ENCODE measurements at regions not wholly inside any gene's neighbourhood (a gene's known extent, or its start where the extent isn't known, plus 50 kb on each side); places are given as distances from the start of the nearest gene placed in this dataset.

DNA sequence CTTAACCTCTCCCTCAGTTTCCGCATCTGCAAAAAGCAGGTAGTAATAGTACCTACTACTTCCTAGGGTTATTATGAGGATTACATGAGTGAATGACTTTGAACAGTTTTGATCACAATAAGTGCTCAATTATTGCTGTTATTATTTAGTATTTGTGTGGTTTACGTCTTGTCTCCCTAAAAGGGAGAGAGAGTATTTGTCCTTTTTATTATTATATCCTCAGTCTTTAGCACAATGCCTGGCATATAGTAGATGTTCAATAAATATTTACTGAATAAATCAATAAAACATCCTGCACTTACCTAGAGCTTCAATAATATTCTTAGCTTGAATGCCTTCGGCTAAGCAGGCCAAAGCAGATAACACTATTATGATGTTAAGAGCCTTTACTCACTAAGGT lies 160.0 kb downstream of the TANC2 start (continued):
- no peak for TF ChIP-seq FOXM1 (IDR thresholded peaks at IDR 0.05; ENCODE audit: low read depth)
- TF ChIP-seq, protein P1, sequence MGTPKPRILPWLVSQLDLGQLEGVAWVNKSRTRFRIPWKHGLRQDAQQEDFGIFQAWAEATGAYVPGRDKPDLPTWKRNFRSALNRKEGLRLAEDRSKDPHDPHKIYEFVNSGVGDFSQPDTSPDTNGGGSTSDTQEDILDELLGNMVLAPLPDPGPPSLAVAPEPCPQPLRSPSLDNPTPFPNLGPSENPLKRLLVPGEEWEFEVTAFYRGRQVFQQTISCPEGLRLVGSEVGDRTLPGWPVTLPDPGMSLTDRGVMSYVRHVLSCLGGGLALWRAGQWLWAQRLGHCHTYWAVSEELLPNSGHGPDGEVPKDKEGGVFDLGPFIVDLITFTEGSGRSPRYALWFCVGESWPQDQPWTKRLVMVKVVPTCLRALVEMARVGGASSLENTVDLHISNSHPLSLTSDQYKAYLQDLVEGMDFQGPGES (IDR thresholded peaks at IDR 0.05; ENCODE audit: low read depth, low read length) = no peak
- no peak for TF ChIP-seq SIN3A (IDR thresholded peaks at IDR 0.05; ENCODE audit: borderline replicate concordance, low read depth, low read length)

DNA sequence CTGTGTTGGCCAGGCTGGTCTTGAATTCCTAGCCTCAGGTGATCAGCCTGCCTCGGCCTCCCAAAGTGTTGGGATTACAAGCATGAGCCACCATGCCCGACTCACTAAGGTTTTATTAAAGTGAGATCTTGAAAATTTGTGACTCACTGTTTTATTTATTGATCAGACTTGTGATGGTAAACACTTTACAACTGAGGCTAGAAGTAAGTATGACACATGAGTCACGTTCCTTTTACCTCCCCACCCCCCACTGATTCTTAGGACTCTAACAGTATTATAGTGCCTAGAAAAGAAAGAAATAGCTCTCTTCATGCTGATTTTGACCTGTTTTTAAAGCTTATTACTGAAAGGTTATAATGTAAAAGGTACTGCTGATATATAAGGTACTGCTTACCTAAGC lies 160.6 kb downstream of the TANC2 start:
- Histone ChIP-seq H3K4me3 (ENCODE audit: low read depth in 2 of 2, low read length in 1 of 2) (no peak overlapping the region), H3K79me2 (ENCODE audit: insufficient read depth) (peaks cover 71% of the 10 kb centered on the region), H3K4me1 (ENCODE audit: control insufficient read depth in 1 of 2, insufficient read depth in 2 of 2, low read depth in 1 of 2, low read length in 1 of 2) (peaks cover 0 to 4% of the 10 kb centered on the region in 2 experiments; a peak in 2 of 4 replicates), H3K4me2 (no peak overlapping the region), H3K9me2 (no peaks in the 10 kb centered on the region), H4K20me1 (ENCODE audit: insufficient read depth) (peaks cover 8% of the 10 kb centered on the region; the same call in 1 of the 2 replicates), H3K9me3 (no peaks in the 10 kb centered on the region), H3K27ac (ENCODE audit: low read depth in 2 of 2, low read length in 1 of 2) (no peak overlapping the region), H3F3A (replicated peaks; ENCODE audit: insufficient read depth) (peaks cover 11% of the 10 kb centered on the region), H3K36me3 (replicated peaks in 1 of 2; ENCODE audit: control insufficient read depth in 1 of 2, insufficient read depth in 2 of 2, low read length in 1 of 2) (peaks cover 0 to 13% of the 10 kb centered on the region in 2 experiments), H3K9ac (no peak overlapping the region), H3K27me3 (ENCODE audit: insufficient read depth) (no peaks in the 10 kb centered on the region), H2AFZ (ENCODE audit: low read depth) (no peak overlapping the region)
- ChIA-PET CTCF (interaction anchor here (0.8 to 2.2 kb wide), 5 partner anchors 10 to 280 kb away, joined by 3 to 8 read pairs (median 7); no protein-coding TSS in a partner anchor), POLR2A (no interaction called here)
- DNase-seq = no peak
- TF ChIP-seq MEF2A (IDR thresholded peaks at IDR 0.05; ENCODE audit: borderline replicate concordance, low read depth) (no peak), GATA2 (CRISPR knock-in tag; IDR thresholded peaks at IDR 0.05) (no peak), RCOR1 (IDR thresholded peaks at IDR 0.05; ENCODE audit: low read length) (no peak), YY1 (IDR thresholded peaks at IDR 0.05; ENCODE audit: low read depth) (no peak), NRF1 (IDR thresholded peaks at IDR 0.05; ENCODE audit: low read depth, low read length) (no peak)
- TF ChIP-seq, protein P2, sequence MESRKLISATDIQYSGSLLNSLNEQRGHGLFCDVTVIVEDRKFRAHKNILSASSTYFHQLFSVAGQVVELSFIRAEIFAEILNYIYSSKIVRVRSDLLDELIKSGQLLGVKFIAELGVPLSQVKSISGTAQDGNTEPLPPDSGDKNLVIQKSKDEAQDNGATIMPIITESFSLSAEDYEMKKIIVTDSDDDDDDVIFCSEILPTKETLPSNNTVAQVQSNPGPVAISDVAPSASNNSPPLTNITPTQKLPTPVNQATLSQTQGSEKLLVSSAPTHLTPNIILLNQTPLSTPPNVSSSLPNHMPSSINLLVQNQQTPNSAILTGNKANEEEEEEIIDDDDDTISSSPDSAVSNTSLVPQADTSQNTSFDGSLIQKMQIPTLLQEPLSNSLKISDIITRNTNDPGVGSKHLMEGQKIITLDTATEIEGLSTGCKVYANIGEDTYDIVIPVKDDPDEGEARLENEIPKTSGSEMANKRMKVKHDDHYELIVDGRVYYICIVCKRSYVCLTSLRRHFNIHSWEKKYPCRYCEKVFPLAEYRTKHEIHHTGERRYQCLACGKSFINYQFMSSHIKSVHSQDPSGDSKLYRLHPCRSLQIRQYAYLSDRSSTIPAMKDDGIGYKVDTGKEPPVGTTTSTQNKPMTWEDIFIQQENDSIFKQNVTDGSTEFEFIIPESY (IDR thresholded peaks at IDR 0.05; ENCODE audit: borderline replicate concordance, low read depth) = no peak
- 77% methylated on average over 3 of the region's 3 CpGs for WGBS (ENCODE audit: low lambda C conversion rate)

DNA sequence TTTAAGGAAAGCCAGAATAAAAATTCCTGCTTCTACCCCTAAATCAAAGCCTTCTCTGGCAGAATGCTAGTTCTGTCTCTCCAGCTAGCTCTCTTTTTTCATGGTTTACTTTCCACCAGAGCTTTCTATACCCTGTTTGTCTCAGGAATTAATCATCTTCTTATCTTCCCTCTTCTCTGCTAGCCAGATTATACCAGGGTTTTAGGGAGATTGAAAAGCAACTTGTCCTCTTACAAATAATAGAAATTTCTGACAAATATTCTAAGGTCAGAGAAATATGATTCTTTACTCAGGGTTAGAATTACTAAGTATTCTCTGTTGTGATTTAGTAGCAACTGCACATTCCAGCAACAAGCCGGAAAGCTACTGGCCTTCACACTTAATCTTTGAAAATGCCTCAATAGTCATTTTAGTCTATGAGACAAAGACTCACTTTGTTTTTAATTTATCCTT lies 166.4 kb downstream of the TANC2 start:
- no peaks in the 10 kb centered on the region for H4K20me1 ChIP-seq (ENCODE audit: insufficient read depth)
- no peaks in the 10 kb centered on the region for H3K9me3 ChIP-seq
- no peak overlapping the region for H3K4me3 ChIP-seq (ENCODE audit: low read depth in 2 of 2, low read length in 1 of 2)
- 95% methylated on average over 1 of the region's 1 CpG for WGBS (ENCODE audit: low lambda C conversion rate)
- no peak overlapping the region for H2AFZ ChIP-seq (ENCODE audit: low read depth)
- ChIA-PET CTCF (interaction anchor here (1.0 to 3.0 kb wide), 5 partner anchors 11 to 275 kb away, joined by 3 to 14 read pairs (median 6); no protein-coding TSS in a partner anchor), POLR2A (no interaction called here)
- DNase-seq = no peak
- H3K27ac ChIP-seq (ENCODE audit: low read depth in 2 of 2, low read length in 1 of 2) = 0 out of 4 replicates have a peak overlapping the region, but pooled peaks of 1 of the 2 experiments have one; percentile 14
- H3F3A ChIP-seq (replicated peaks; ENCODE audit: insufficient read depth) = peaks cover 18% of the 10 kb centered on the region
- H3K9ac ChIP-seq = no peak overlapping the region
- peaks cover 61% of the 10 kb centered on the region for H3K79me2 ChIP-seq (ENCODE audit: insufficient read depth)
- peaks cover 0 to 4% of the 10 kb centered on the region in 2 experiments; a peak in 3 of 4 replicates for H3K4me1 ChIP-seq (ENCODE audit: control insufficient read depth in 1 of 2, insufficient read depth in 2 of 2, low read depth in 1 of 2, low read length in 1 of 2)
- no peak overlapping the region for H3K4me2 ChIP-seq
- peaks cover 4 to 24% of the 10 kb centered on the region in 2 experiments for H3K36me3 ChIP-seq (replicated peaks in 1 of 2; ENCODE audit: control insufficient read depth in 1 of 2, insufficient read depth in 2 of 2, low read length in 1 of 2)
- H3K9me2 ChIP-seq = no peaks in the 10 kb centered on the region
- H3K27me3 ChIP-seq (ENCODE audit: insufficient read depth) = no peaks in the 10 kb centered on the region
- TF ChIP-seq GATA2 (CRISPR knock-in tag; IDR thresholded peaks at IDR 0.05) (no peak), SMC3 (IDR thresholded peaks at IDR 0.05; ENCODE audit: low read depth, low read length) (no peak), FOSL2 (IDR thresholded peaks at IDR 0.05; ENCODE audit: borderline replicate concordance, low read depth) (no peak), SIN3A (IDR thresholded peaks at IDR 0.05; ENCODE audit: borderline replicate concordance, low read depth, low read length) (no peak), JUND (IDR thresholded peaks at IDR 0.05) (no peak), EZH2phosphoT487 (IDR thresholded peaks at IDR 0.05; ENCODE audit: borderline replicate concordance, low read depth) (no peak), RCOR1 (IDR thresholded peaks at IDR 0.05; ENCODE audit: low read length) (no peak), POLR2AphosphoS5 (IDR thresholded peaks at IDR 0.05; ENCODE audit: low read depth, low read length) (no peak), TAF1 (IDR thresholded peaks at IDR 0.05; ENCODE audit: borderline replicate concordance, low read depth, low read length) (no peak), NRF1 (IDR thresholded peaks at IDR 0.05; ENCODE audit: low read depth, low read length) (no peak), EP300 (IDR thresholded peaks at IDR 0.05; ENCODE audit: borderline replicate concordance in 1 of 2, low read depth in 1 of 2, low read length in 1 of 2) (no peak), TCF12 (IDR thresholded peaks at IDR 0.05) (no peak), ELF1 (IDR thresholded peaks at IDR 0.05) (no peak), YY1 (IDR thresholded peaks at IDR 0.05; ENCODE audit: low read depth) (no peak)
- TF ChIP-seq, protein P2 (IDR thresholded peaks at IDR 0.05; ENCODE audit: borderline replicate concordance, low read depth) = no peak
- TF ChIP-seq, protein P1 (IDR thresholded peaks at IDR 0.05; ENCODE audit: low read depth, low read length) = no peak
